Neural progenitor cell (in vitro differentiated cells): ENCODE measurements at regions not wholly inside any gene's neighbourhood (a gene's known extent, or its start where the extent isn't known, plus 50 kb on each side); places are given as distances from the start of the nearest gene placed in this dataset.
"Not testable (repeated sequence)": the region's sequence is repeated elsewhere in the genome, so short reads cannot be mapped to it uniquely, and the experiment has no call there.

ENCODE experiments used
- CTCF ChIP-seq: fragments of 200-600 bp; sonication (generic); IDR thresholded peaks from 2 replicates; pipeline ENCODE4 v1.5.1; 2017; ENCODE audit warnings: antibody characterized with exemption, mild to moderate bottlenecking
- EZH2 ChIP-seq: fragments of 200-600 bp; sonication (generic); IDR thresholded peaks from 2 replicates; pipeline ENCODE4 v1.6.1; 2017; ENCODE audit warnings: antibody characterized with exemption, mild to moderate bottlenecking, moderate library complexity

GRCh38 chr2:123455234-123455633 lies 569.9 kb upstream of the CNTNAP5 start:
- not testable (repeated sequence) for TF ChIP-seq CTCF, EZH2
